ENCODE measurements at regions not wholly inside any gene's neighbourhood (a gene's known extent, or its start where the extent isn't known, plus 50 kb on each side); places are given as distances from the start of the nearest gene placed in this dataset.

- POLR2A ChIA-PET = no interaction called here
- H3K4me1 ChIP-seq (ENCODE audit: insufficient read depth, low read length) = no peaks in the 10 kb centered on the region
- TF ChIP-seq REL (CRISPR knock-in tag; conservative IDR thresholded peaks at IDR 0.05) (no peak), ARID5B (CRISPR knock-in tag; IDR thresholded peaks at IDR 0.05) (no peak), MED13 (CRISPR knock-in tag; IDR thresholded peaks at IDR 0.05) (no peak), ZNF704 (CRISPR knock-in tag; IDR thresholded peaks at IDR 0.05; ENCODE audit: borderline replicate concordance) (no peak), U2AF1 (optimal IDR thresholded peaks at IDR 0.05; ENCODE audit: low read depth, low read length) (no peak), CENPBD1 (CRISPR knock-in tag; IDR thresholded peaks at IDR 0.05; ENCODE audit: borderline replicate concordance, low read depth) (no peak), DZIP1 (CRISPR knock-in tag; IDR thresholded peaks at IDR 0.05) (no peak), ZNF264 (CRISPR knock-in tag; IDR thresholded peaks at IDR 0.05) (no peak), KDM2A (CRISPR knock-in tag; IDR thresholded peaks at IDR 0.05; ENCODE audit: borderline replicate concordance, low read depth) (no peak), RBAK (CRISPR knock-in tag; IDR thresholded peaks at IDR 0.05) (no peak), ZNF235 (CRISPR knock-in tag; IDR thresholded peaks at IDR 0.05; ENCODE audit: borderline replicate concordance) (no peak), NR2F1 (CRISPR knock-in tag; IDR thresholded peaks at IDR 0.05) (no peak), FOSL2 (CRISPR knock-in tag; IDR thresholded peaks at IDR 0.05) (no peak)
- H3K4me2 ChIP-seq (ENCODE audit: low read depth, low read length) = no peak overlapping the region
- H4K20me1 ChIP-seq (ENCODE audit: insufficient read depth, low read length) = no peaks in the 10 kb centered on the region
- H3K79me2 ChIP-seq (ENCODE audit: insufficient read depth, low read length) = no peaks in the 10 kb centered on the region
- no peak overlapping the region for H2AFZ ChIP-seq (ENCODE audit: low read length)
- WGBS (ENCODE audit: low lambda C conversion rate) = 35% methylated on average over 4 of the region's 4 CpGs
- no peaks in the 10 kb centered on the region for H3K27me3 ChIP-seq (ENCODE audit: control insufficient read depth in 1 of 2, insufficient read depth in 2 of 2, low read length in 2 of 2)
- no peak for DNase-seq (ENCODE audit: low spot score)
- no peak for FAIRE-seq
- BruUV-seq (replicated peaks) = no TSS peak
- H3K4me3 ChIP-seq (replicated peaks in 1 of 3; ENCODE audit: insufficient read depth in 1 of 3, low read depth in 2 of 3, low read length in 3 of 3) = no peak overlapping the region
- H3K9ac ChIP-seq (ENCODE audit: insufficient read depth, low read depth, low read length) = no peak overlapping the region
- no peaks in the 10 kb centered on the region for H3K9me3 ChIP-seq (ENCODE audit: low read length)
- ATAC-seq = no peak
- intact Hi-C loops (cut with micrococcal nuclease; ENCODE audit: unreplicated experiment) = no loop called here
- H3K36me3 ChIP-seq (replicated peaks in 1 of 2; ENCODE audit: control insufficient read depth in 1 of 2, insufficient read depth in 2 of 2, low read length in 2 of 2) = no peaks in the 10 kb centered on the region
- no peak overlapping the region for H3K27ac ChIP-seq (ENCODE audit: extremely low read length, insufficient read depth, low read length)
- in situ Hi-C loops (cut with HindIII; ENCODE audit: extremely low pct_ligation_motif_present, low pct_unique_long_range_greater_than_20kb) = no loop called here
- CTCF ChIA-PET (ENCODE audit: low intra/inter-chr PET ratio, low total read pairs) = no interaction called here
Observed at GRCh38 chr2:204203704-204204103, 267.1 kb downstream of the ICOS start.
